ENCODE measurements at regions not wholly inside any gene's neighbourhood (a gene's known extent, or its start where the extent isn't known, plus 50 kb on each side); places are given as distances from the start of the nearest gene placed in this dataset.

DNA sequence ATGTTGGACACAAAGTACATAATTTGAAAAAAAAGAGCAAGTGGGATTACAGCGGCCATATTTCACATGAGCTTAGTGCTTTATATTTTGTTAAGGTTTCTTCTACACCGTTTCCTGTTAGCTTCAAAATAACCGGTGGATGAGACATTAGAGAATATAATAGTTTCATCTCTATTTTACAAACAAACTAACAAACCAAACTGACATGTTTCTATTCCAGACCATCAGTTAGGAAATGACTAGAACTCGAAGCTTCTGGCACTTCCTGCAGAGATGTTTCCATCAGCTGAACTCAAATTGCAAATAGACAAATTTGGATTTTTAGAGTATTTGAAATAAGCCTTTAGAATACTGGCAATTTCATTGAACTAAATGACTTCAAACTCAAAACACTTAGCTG is 86.5 kb downstream of the MTRR start:
- H3K4me3 ChIP-seq (ENCODE audit: low read length), result no peak overlapping the region
- H3K9ac ChIP-seq (ENCODE audit: low read depth, low read length), result no peak overlapping the region
- H3K27ac ChIP-seq (ENCODE audit: low read length), result no peak overlapping the region
- no peaks in the 10 kb centered on the region for H3K36me3 ChIP-seq (ENCODE audit: insufficient read depth, low read depth, low read length)
- no peaks in the 10 kb centered on the region for H3K9me3 ChIP-seq (ENCODE audit: insufficient read depth, low read depth, low read length)
- no peaks in the 10 kb centered on the region for H3K4me1 ChIP-seq (ENCODE audit: insufficient read depth, low read length)
- H3K27me3 ChIP-seq (ENCODE audit: insufficient read depth, low read length), result no peaks in the 10 kb centered on the region

DNA sequence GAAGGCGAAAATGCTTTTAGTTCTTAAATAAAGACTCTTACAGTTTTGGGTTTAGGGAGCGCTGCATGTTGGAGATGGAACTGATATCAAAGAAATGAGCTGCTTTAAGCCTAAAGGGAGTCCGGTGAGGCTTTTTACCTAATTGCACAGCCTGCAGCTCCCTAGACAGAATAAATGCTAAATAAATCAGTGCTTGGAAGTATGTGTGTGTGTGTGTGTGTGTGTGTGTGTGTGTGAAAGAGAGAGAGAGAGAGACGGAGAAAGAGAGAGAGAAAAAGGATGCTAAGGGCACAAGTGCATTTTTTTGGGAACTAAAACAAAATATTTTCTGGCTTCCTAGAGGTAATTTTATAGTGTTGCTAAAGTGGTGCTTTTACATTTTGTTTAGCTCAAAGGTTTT is 88.4 kb downstream of the MTRR start:
- H3K27ac ChIP-seq (ENCODE audit: low read length), result no peak overlapping the region
- no peaks in the 10 kb centered on the region for H3K4me1 ChIP-seq (ENCODE audit: insufficient read depth, low read length)
- no peaks in the 10 kb centered on the region for H3K36me3 ChIP-seq (ENCODE audit: insufficient read depth, low read depth, low read length)
- H3K9ac ChIP-seq (ENCODE audit: low read depth, low read length), result no peak overlapping the region
- H3K9me3 ChIP-seq (ENCODE audit: insufficient read depth, low read depth, low read length), result no peaks in the 10 kb centered on the region
- no peak overlapping the region for H3K4me3 ChIP-seq (ENCODE audit: low read length)
- no peaks in the 10 kb centered on the region for H3K27me3 ChIP-seq (ENCODE audit: insufficient read depth, low read length)

DNA sequence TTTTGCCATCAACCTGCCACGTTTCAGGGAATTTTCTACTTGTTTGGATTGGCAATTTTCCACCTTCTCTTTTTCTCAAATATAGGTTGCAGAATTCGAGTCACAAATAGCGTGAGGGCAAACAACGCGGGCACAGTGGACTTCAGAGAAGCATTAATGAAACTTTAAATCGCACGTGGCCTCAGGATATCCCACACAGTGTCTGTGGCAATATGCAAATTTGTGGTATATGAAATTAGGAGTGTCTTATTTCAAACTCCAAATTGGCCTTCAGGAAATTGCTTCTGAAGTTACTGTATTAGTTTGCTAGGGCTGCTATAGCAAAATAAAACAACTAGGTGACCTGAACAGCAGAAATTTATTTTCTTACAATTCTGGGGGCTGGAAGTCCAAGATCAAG is 91.2 kb downstream of the MTRR start:
- no peaks in the 10 kb centered on the region for H3K36me3 ChIP-seq (ENCODE audit: insufficient read depth, low read depth, low read length)
- H3K9ac ChIP-seq (ENCODE audit: low read depth, low read length), result no peak overlapping the region
- no peak overlapping the region for H3K4me3 ChIP-seq (ENCODE audit: low read length)
- no peaks in the 10 kb centered on the region for H3K27me3 ChIP-seq (ENCODE audit: insufficient read depth, low read length)
- no peaks in the 10 kb centered on the region for H3K9me3 ChIP-seq (ENCODE audit: insufficient read depth, low read depth, low read length)
- H3K4me1 ChIP-seq (ENCODE audit: insufficient read depth, low read length), result no peaks in the 10 kb centered on the region
- no peak overlapping the region for H3K27ac ChIP-seq (ENCODE audit: low read length)

DNA sequence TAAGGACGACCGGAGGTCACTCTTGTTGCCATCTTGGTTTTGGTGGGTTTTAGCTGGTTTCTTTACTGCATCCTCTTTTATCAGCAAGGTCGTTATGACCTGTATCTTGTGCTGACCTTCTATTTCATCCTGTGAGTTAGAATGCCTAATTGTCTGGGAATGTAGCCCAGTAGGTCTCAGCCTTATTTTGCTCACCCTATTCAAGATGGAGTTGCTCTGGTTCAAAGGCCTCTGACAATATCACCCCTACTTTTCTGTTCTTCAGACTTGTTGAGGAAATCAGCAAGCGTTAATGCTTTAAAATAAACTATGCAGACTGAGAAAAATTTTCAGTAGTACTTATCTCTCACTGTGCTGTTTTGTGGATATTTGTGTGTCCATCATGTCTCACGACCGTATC is 92.6 kb downstream of the MTRR start:
- no peak overlapping the region for H3K9ac ChIP-seq (ENCODE audit: low read depth, low read length)
- no peaks in the 10 kb centered on the region for H3K9me3 ChIP-seq (ENCODE audit: insufficient read depth, low read depth, low read length)
- no peak overlapping the region for H3K27ac ChIP-seq (ENCODE audit: low read length)
- no peaks in the 10 kb centered on the region for H3K36me3 ChIP-seq (ENCODE audit: insufficient read depth, low read depth, low read length)
- H3K27me3 ChIP-seq (ENCODE audit: insufficient read depth, low read length), result no peaks in the 10 kb centered on the region
- H3K4me1 ChIP-seq (ENCODE audit: insufficient read depth, low read length), result no peaks in the 10 kb centered on the region
- no peak overlapping the region for H3K4me3 ChIP-seq (ENCODE audit: low read length)

DNA sequence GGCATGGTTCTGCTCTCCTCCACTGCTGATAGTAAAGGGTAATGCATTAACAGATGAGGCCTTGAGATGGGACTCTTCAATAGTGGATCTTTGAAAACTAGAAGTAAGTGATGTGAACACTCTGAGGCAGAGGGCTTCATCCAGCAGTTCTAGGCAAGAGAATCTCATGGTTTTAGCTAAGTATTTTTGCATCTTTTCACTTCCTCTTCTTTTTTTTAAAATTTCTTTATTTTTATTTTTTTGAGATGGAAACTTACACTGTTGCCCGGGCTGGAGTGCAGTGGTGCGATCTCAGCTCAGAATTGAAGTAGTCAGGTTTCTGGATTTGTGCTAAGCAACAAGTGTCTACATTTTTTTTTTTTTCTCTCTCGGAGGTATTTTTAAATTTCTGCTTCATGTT is 101.9 kb downstream of the MTRR start:
- H3K4me1 ChIP-seq (ENCODE audit: insufficient read depth, low read length), result no peaks in the 10 kb centered on the region
- H3K4me3 ChIP-seq (ENCODE audit: low read length), result no peak overlapping the region
- H3K9me3 ChIP-seq (ENCODE audit: insufficient read depth, low read depth, low read length), result no peaks in the 10 kb centered on the region
- H3K27me3 ChIP-seq (ENCODE audit: insufficient read depth, low read length), result no peaks in the 10 kb centered on the region
- no peak overlapping the region for H3K9ac ChIP-seq (ENCODE audit: low read depth, low read length)
- no peaks in the 10 kb centered on the region for H3K36me3 ChIP-seq (ENCODE audit: insufficient read depth, low read depth, low read length)
- no peak overlapping the region for H3K27ac ChIP-seq (ENCODE audit: low read length)

DNA sequence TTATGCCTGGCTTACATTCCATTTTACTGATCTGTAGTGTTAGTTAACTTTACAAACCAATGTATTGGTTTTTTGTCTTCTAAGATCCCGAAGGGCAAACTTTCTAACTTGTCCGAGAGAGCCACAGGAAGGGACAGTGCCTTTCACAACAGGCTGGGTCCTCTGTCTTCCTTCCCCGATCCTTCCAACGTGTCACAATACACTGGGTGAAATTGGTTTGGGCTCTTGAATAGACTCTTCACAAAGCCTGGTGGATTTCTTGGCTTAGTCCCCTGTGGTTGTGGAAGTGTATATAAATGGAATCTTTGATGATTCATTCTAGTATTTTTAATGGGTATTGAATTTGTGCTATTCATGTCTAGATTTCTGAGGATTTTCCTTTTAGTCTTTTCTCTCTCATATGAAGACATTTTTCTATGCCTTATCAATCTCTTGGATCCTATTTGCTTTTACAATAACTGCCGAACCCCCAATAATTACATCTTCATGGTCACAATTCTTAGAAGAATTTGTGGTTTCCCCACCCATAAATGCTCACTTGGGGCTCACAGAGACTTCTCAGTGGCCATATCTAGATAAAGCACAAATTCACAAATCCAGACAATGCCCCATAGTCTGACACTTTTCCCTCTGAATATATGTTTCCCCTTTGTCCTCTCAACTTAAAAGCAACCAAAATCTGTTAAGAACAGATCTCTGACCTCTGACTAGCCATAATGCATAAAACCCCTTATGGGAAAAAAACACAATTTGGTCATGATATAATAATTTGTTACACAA is 107.7 kb downstream of the MTRR start:
- Histone ChIP-seq H3K27ac (ENCODE audit: low read length) (no peak overlapping the region), H3K9me3 (ENCODE audit: insufficient read depth, low read depth, low read length) (no peaks in the 10 kb centered on the region), H3K4me1 (ENCODE audit: insufficient read depth, low read length) (no peaks in the 10 kb centered on the region)

DNA sequence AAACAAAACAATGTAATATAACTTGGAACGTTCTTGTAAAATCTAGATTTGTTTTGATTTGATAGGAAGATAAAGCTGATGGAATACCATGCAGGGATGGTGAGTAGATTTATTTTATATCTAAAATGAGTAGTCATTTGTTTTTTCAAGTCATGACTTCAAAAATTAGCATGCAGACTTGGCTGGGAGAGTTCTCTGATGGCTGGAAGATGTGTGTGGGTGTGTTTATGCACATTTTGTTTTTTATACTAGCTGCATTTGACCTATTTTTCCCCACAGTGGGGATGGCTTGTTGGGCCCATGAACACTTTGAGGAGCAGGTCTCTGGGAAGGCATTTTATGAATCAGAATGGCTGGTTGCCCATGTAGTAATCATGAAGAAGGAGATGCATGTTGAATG is 109.2 kb downstream of the MTRR start:
- H3K4me3 ChIP-seq (ENCODE audit: low read length), result no peak overlapping the region
- no peak overlapping the region for H3K27ac ChIP-seq (ENCODE audit: low read length)
- H3K36me3 ChIP-seq (ENCODE audit: insufficient read depth, low read depth, low read length), result no peaks in the 10 kb centered on the region
- H3K4me1 ChIP-seq (ENCODE audit: insufficient read depth, low read length), result no peaks in the 10 kb centered on the region
- H3K27me3 ChIP-seq (ENCODE audit: insufficient read depth, low read length), result no peaks in the 10 kb centered on the region
- no peaks in the 10 kb centered on the region for H3K9me3 ChIP-seq (ENCODE audit: insufficient read depth, low read depth, low read length)
- no peak overlapping the region for H3K9ac ChIP-seq (ENCODE audit: low read depth, low read length)

More for the DNA sequence above, 107.7 kb downstream of the MTRR start:
- no peak overlapping the region for H3K9ac ChIP-seq (ENCODE audit: low read depth, low read length)
- no peak overlapping the region for H3K4me3 ChIP-seq (ENCODE audit: low read length)
- no peaks in the 10 kb centered on the region for H3K36me3 ChIP-seq (ENCODE audit: insufficient read depth, low read depth, low read length)
- H3K27me3 ChIP-seq (ENCODE audit: insufficient read depth, low read length), result no peaks in the 10 kb centered on the region

DNA sequence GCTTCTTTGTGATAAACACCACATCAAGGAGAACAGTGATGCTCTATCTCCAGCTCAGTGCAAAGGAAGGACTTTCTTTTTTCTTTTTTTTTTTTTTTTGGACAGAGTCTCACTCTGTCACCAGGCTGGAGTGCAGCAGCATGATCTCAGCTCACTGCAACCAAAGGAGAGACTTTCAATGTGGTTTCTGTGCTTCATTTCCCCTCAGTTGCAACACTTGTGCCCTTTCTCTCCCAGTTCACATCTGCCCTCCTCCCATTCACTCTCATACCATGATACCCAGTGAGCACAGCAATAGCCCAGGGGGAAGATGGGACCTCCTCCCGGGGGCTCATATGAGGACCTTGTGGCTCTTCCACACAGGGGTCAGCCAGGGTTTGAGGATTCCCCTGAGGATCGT is 110.0 kb downstream of the MTRR start:
- Histone ChIP-seq H3K9ac (ENCODE audit: low read depth, low read length) (no peak overlapping the region), H3K4me1 (ENCODE audit: insufficient read depth, low read length) (no peaks in the 10 kb centered on the region), H3K36me3 (ENCODE audit: insufficient read depth, low read depth, low read length) (no peaks in the 10 kb centered on the region), H3K27ac (ENCODE audit: low read length) (no peak overlapping the region), H3K27me3 (ENCODE audit: insufficient read depth, low read length) (no peaks in the 10 kb centered on the region), H3K4me3 (ENCODE audit: low read length) (no peak overlapping the region), H3K9me3 (ENCODE audit: insufficient read depth, low read depth, low read length) (no peaks in the 10 kb centered on the region)

DNA sequence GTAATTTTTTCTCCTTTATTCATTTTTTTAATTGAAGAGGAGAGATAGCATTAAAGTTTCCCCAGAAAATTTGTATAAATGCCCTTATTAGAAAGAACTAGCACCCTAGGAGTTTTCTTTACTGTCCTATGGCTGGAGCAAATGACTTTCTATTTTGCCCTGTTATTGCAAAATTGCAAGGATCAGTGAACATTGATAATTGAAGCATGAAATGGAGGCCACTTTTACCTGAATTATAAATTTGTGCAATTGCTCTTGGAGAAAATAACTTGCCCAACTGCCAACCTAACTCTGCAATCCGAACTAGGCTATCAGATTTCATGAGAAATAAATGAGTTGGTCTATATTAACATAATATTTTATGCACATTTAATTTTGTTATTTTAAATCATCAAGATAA is 111.9 kb downstream of the MTRR start:
- H3K4me1 ChIP-seq (ENCODE audit: insufficient read depth, low read length), result no peaks in the 10 kb centered on the region
- H3K27me3 ChIP-seq (ENCODE audit: insufficient read depth, low read length), result no peaks in the 10 kb centered on the region
- no peaks in the 10 kb centered on the region for H3K9me3 ChIP-seq (ENCODE audit: insufficient read depth, low read depth, low read length)
- no peaks in the 10 kb centered on the region for H3K36me3 ChIP-seq (ENCODE audit: insufficient read depth, low read depth, low read length)
- H3K9ac ChIP-seq (ENCODE audit: low read depth, low read length), result no peak overlapping the region
- no peak overlapping the region for H3K4me3 ChIP-seq (ENCODE audit: low read length)
- no peak overlapping the region for H3K27ac ChIP-seq (ENCODE audit: low read length)

DNA sequence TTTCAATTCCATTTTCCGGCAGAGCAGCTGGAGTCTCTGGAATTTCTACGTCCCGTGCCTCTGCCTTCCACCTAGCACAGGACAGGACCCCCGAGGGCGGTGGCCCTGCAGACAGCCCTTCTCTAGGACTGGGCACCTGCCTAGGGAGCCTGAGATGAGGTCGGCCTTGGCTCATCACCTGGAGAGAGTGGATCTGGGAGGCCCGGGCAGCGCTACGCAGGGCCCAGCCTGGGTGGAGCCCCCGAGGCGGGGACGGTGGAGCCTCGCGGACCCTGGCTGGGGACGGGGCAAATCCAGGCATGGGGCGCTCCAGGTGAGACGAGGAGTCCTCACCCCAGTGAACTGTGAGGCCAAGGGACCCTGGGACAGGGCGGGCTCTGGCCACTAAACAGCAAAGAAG is 114.5 kb downstream of the MTRR start:
- H3K4me3 ChIP-seq (ENCODE audit: low read length), result no peak overlapping the region
- no peaks in the 10 kb centered on the region for H3K27me3 ChIP-seq (ENCODE audit: insufficient read depth, low read length)
- no peak overlapping the region for H3K9ac ChIP-seq (ENCODE audit: low read depth, low read length)
- H3K36me3 ChIP-seq (ENCODE audit: insufficient read depth, low read depth, low read length), result no peaks in the 10 kb centered on the region
- H3K9me3 ChIP-seq (ENCODE audit: insufficient read depth, low read depth, low read length), result no peaks in the 10 kb centered on the region
- H3K27ac ChIP-seq (ENCODE audit: low read length), result no peak overlapping the region
- no peaks in the 10 kb centered on the region for H3K4me1 ChIP-seq (ENCODE audit: insufficient read depth, low read length)

DNA sequence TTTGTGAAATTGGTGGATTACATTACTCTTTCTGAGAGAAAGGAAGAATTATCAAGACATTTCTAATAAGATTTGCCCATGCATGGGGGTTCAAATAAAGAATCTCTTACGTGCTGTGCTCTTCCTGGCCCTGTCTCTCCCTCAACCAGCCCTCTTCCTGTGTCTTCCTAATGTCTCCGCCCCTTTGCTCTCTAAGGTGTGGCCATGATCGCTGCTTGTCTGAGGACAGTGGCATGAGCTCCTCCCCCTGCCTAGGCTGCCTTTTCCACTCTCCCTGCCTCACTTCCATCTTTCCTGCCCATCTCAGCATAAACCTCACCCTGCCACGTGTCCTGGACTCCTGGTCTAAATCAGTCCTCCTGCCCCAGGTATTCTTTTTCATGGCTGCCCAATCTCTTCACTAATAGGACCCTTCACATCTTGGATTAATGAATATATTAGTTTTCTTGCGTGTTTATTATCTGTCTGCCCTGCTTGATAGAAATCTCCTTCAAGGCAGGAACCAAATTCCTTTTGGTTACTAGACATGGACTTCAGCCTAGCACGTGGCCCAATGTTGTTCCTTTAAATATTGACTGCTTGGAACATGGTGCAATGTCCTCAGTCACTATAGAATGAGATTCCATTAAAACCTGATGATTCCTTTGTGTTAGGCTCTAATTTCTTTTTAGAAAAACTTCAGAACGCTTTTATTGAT is 122.3 kb downstream of the MTRR start:
- Histone ChIP-seq H3K9me3 (ENCODE audit: insufficient read depth, low read depth, low read length) (no peaks in the 10 kb centered on the region), H3K9ac (ENCODE audit: low read depth, low read length) (no peak overlapping the region), H3K27ac (ENCODE audit: low read length) (no peak overlapping the region), H3K4me1 (ENCODE audit: insufficient read depth, low read length) (no peaks in the 10 kb centered on the region), H3K36me3 (ENCODE audit: insufficient read depth, low read depth, low read length) (no peaks in the 10 kb centered on the region), H3K27me3 (ENCODE audit: insufficient read depth, low read length) (no peaks in the 10 kb centered on the region), H3K4me3 (ENCODE audit: low read length) (no peak overlapping the region)

DNA sequence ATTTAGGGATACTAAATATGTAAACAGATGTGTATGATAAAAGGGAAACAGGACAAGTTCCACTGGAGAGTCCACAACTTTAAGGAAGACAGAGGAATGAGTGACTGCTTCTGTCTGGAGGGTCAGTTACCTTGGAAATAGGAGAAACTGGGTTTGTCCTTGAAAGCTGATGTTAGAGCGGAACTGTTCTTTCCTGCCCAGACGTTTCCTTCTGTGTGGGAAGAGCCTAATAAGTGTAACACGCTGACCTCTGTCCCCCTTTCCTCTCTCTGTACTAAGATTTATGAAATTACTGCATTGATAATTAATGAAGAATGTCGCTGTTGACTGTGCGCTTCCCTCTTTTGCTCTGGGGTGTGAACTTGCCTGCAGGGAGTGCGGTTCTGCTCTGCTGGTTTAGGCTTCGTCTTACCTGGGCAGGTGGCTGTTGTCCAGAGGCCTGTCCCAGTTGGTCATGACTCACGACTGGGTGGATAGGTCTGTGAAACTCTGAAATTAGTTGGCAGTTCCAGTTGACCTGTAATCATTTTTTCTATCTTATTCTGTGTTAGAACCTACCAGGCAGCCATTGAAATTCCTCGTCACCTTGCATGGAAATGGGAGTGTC is 126.8 kb downstream of the MTRR start:
- Histone ChIP-seq H3K4me1 (ENCODE audit: insufficient read depth, low read length) (no peaks in the 10 kb centered on the region), H3K9me3 (ENCODE audit: insufficient read depth, low read depth, low read length) (no peaks in the 10 kb centered on the region), H3K4me3 (ENCODE audit: low read length) (no peak overlapping the region), H3K36me3 (ENCODE audit: insufficient read depth, low read depth, low read length) (no peaks in the 10 kb centered on the region), H3K9ac (ENCODE audit: low read depth, low read length) (no peak overlapping the region), H3K27ac (ENCODE audit: low read length) (no peak overlapping the region), H3K27me3 (ENCODE audit: insufficient read depth, low read length) (no peaks in the 10 kb centered on the region)
